AG10803 (cell line): ENCODE measurements at regions not wholly inside any gene's neighbourhood (a gene's known extent, or its start where the extent isn't known, plus 50 kb on each side); places are given as distances from the start of the nearest gene placed in this dataset.
"Not testable (repeated sequence)": the region's sequence is repeated elsewhere in the genome, so short reads cannot be mapped to it uniquely, and the experiment has no call there.

Experiments used
- DNase-seq: peaks from one replicate; pipeline ENCODE4 v3.0.0; 2010; ENCODE audit warnings: low read depth
- H3K4me3 ChIP-seq: 2 replicates; pipeline ENCODE4 v1.5.1; 2011; ENCODE audit warnings: mild to moderate bottlenecking, low read length, control low read depth
- CTCF ChIP-seq: conservative IDR thresholded peaks from 2 replicates; pipeline ENCODE4 v1.5.1; 2011; ENCODE audit warnings: mild to moderate bottlenecking, low read length, control low read depth, inconsistent platforms

- DNase-seq = no peak
- no peak for TF ChIP-seq CTCF
- H3K4me3 ChIP-seq = no peak overlapping the region
These were observed 94.2 kb downstream of the TMEM18 start for GRCh38 chr2:582792-583528.

GRCh38 chr2:582289-582688, 94.9 kb downstream of the TMEM18 start:
- DNase-seq, H3K4me3 ChIP-seq: not testable (repeated sequence)

- TF ChIP-seq CTCF = no peak
- H3K4me3 ChIP-seq = no peak overlapping the region
- no peak for DNase-seq
These were observed 97.2 kb downstream of the TMEM18 start for GRCh38 chr2:579961-580360.

- no peak for DNase-seq
- TF ChIP-seq CTCF = no peak
- H3K4me3 ChIP-seq = no peak overlapping the region
These were observed 97.8 kb downstream of the TMEM18 start for GRCh38 chr2:579351-579886.

- no peak for TF ChIP-seq CTCF
- DNase-seq = no peak
- H3K4me3 ChIP-seq = no peak overlapping the region
These were observed 100.9 kb downstream of the TMEM18 start for GRCh38 chr2:576292-576691.

GRCh38 chr2:575727-576236, 101.4 kb downstream of the TMEM18 start:
- no peak for TF ChIP-seq CTCF
- no peak for DNase-seq
- H3K4me3 ChIP-seq = no peak overlapping the region

GRCh38 chr2:575030-575726, 102.0 kb downstream of the TMEM18 start:
- H3K4me3 ChIP-seq = no peak overlapping the region
- no peak for DNase-seq

More at GRCh38 chr2:575030-575726, 102.0 kb downstream of the TMEM18 start:
- TF ChIP-seq CTCF = no peak
